HepG2 (cell line): ENCODE measurements at regions not wholly inside any gene's neighbourhood (a gene's known extent, or its start where the extent isn't known, plus 50 kb on each side); places are given as distances from the start of the nearest gene placed in this dataset.

ENCODE experiments used
- ATAC-seq: fragments of 200-7000 bp; cut with Tn5 transposase; 3 replicates; pipeline ENCODE4 v1.9.1; 2020; ENCODE audit warnings: mild to moderate bottlenecking, moderate library complexity
- BruUV-seq: library from RNA; stranded (reverse); fragments of 400-500 nt; replicated peaks from 2 replicates; lab custom pipeline; 2021; lab: Mats Ljungman, UMichigan
- CTCF ChIA-PET: fragments of 300-600 bp; formaldehyde crosslinking; extraction: SDS; loops from one replicate; lab custom pipeline; 2021; ENCODE audit warnings: low total read pairs, inconsistent platforms, low intra/inter-chr PET ratio; lab: Yijun Ruan, JAX
- POLR2A ChIA-PET: fragments of 350-600 bp; sonication (Branson Sonifier 250); formaldehyde crosslinking; loops from one replicate; lab custom pipeline; 2020; ENCODE audit warnings: antibody characterized with exemption, inconsistent platforms; lab: Yijun Ruan, JAX
- DNase-seq: peaks from one replicate; pipeline ENCODE4 v3.0.0-alpha.2; 2015; ENCODE audit warnings: low spot score
- FAIRE-seq: peaks from 3 replicates; lab custom pipeline; 2011; peaks lifted over from hg19 to GRCh38; lab: Jason Lieb, UNC
- H2AFZ ChIP-seq: one replicate; pipeline ENCODE4 v1.6.1; 2011; ENCODE audit warnings: low read length, inconsistent platforms
- H3K27ac ChIP-seq: fragments of 300-600 bp; 3 replicates; pipeline ENCODE4 v1.8.0; 2011; ENCODE audit warnings: mixed run types, mild to moderate bottlenecking, mixed read lengths, low read length, inconsistent platforms; ENCODE audit not compliant: insufficient read depth; ENCODE audit errors: extremely low read length
- H3K27me3 ChIP-seq, 2 experiments: fragments of 200-600 bp in 1 of 2; 2 replicates in 1 of 2; 3 replicates in 1 of 2; pipeline versions ENCODE4 v1.6.0 to v1.8.0; 2011; ENCODE audit warnings: low read length in 2 of 2, mild to moderate bottlenecking in 2 of 2, moderate library complexity in 2 of 2, inconsistent platforms in 1 of 2; ENCODE audit not compliant: insufficient read depth in 2 of 2, control insufficient read depth in 1 of 2
- H3K36me3 ChIP-seq, 2 experiments: fragments of 200-600 bp in 1 of 2; replicated peaks in 1 of 2; 2 replicates in 1 of 2; 3 replicates in 1 of 2; pipeline versions ENCODE4 v1.5.1 to v1.8.0; 2011; ENCODE audit warnings: low read length in 2 of 2, inconsistent platforms in 1 of 2; ENCODE audit not compliant: insufficient read depth in 2 of 2, control insufficient read depth in 1 of 2
- H3K4me1 ChIP-seq: 2 replicates; pipeline ENCODE4 v1.5.1; 2012; ENCODE audit warnings: low read length, inconsistent platforms; ENCODE audit not compliant: insufficient read depth
- H3K4me2 ChIP-seq: 2 replicates; pipeline ENCODE4 v1.6.0; 2011; ENCODE audit warnings: low read depth, low read length, inconsistent platforms
- H3K4me3 ChIP-seq, 3 experiments: fragments of 200-600 bp in 1 of 3; sonication (generic), shearing (Covaris generic) in 1 of 3; replicated peaks in 1 of 3; 2 replicates each; pipeline ENCODE4 v1.5.1; 2011 to 2016; ENCODE audit warnings: low read length in 3 of 3, inconsistent platforms in 2 of 3, low read depth in 2 of 3, mild to moderate bottlenecking in 2 of 3, control low read depth in 1 of 3, mixed read lengths in 1 of 3; ENCODE audit not compliant: insufficient read depth in 1 of 3
- H3K79me2 ChIP-seq: one replicate; pipeline ENCODE4 v1.6.1; 2011; ENCODE audit warnings: low read length, inconsistent platforms; ENCODE audit not compliant: insufficient read depth
- H3K9ac ChIP-seq: 2 replicates; pipeline ENCODE4 v1.6.0; 2011; ENCODE audit warnings: mild to moderate bottlenecking, low read depth, low read length, inconsistent platforms; ENCODE audit not compliant: insufficient read depth
- H3K9me3 ChIP-seq: 2 replicates; pipeline ENCODE4 v1.5.1; 2012; ENCODE audit warnings: mild to moderate bottlenecking, low read length
- H4K20me1 ChIP-seq: 2 replicates; pipeline ENCODE4 v1.6.0; 2011; ENCODE audit warnings: inconsistent platforms, mild to moderate bottlenecking, low read length, moderate library complexity; ENCODE audit not compliant: insufficient read depth
- FOSL2 ChIP-seq: sonication (generic); formaldehyde crosslinking; IDR thresholded peaks from 2 replicates; pipeline ENCODE4 v1.4.0; 2020; ENCODE audit warnings: missing genetic modification reagents
- RBM39 ChIP-seq: fragments of 200-400 bp; formaldehyde crosslinking; IDR thresholded peaks from one replicate; pipeline ENCODE4 v1.6.1; 2018; ENCODE audit warnings: antibody characterized with exemption, mild to moderate bottlenecking, low read depth, low read length; ENCODE audit not compliant: poor library complexity, severe bottlenecking
- SCMH1 ChIP-seq: sonication (generic); formaldehyde crosslinking; IDR thresholded peaks from 2 replicates; pipeline ENCODE4 v1.9.0; 2021; ENCODE audit warnings: missing genetic modification reagents, mild to moderate bottlenecking, borderline replicate concordance
- SMARCE1 ChIP-seq: fragments of 450-650 bp; IDR thresholded peaks from 2 replicates; pipeline ENCODE4 v1.6.1; 2017; ENCODE audit warnings: borderline replicate concordance
- TRIM24 ChIP-seq: sonication (generic); formaldehyde crosslinking; IDR thresholded peaks from 2 replicates; pipeline ENCODE4 v1.8.0; 2022; ENCODE audit warnings: mild to moderate bottlenecking, missing genetic modification reagents
- ZKSCAN1 ChIP-seq: fragments of 150-350 bp; IDR thresholded peaks from 2 replicates; pipeline ENCODE4 v1.6.1; 2014; ENCODE audit warnings: low read length
- ZNF230 ChIP-seq: sonication (generic); formaldehyde crosslinking; IDR thresholded peaks from 2 replicates; pipeline ENCODE4 v1.4.0; 2020; ENCODE audit warnings: mild to moderate bottlenecking, missing genetic modification reagents
- ZNF331 ChIP-seq: sonication (generic); formaldehyde crosslinking; IDR thresholded peaks from 2 replicates; pipeline ENCODE4 v1.4.0; 2020; ENCODE audit warnings: missing genetic modification reagents
- ZNF552 ChIP-seq: sonication (generic); formaldehyde crosslinking; IDR thresholded peaks from 2 replicates; pipeline ENCODE4 v1.9.0; 2022; ENCODE audit warnings: missing genetic modification reagents, mild to moderate bottlenecking, borderline replicate concordance
- ZNF746 ChIP-seq: sonication (generic); formaldehyde crosslinking; IDR thresholded peaks from 2 replicates; pipeline ENCODE4 v1.8.0; 2022; ENCODE audit warnings: mild to moderate bottlenecking, missing genetic modification reagents
- WGBS: methylation state at CpG from one replicate; pipeline ENCODE4 v1.1.6; 2017; ENCODE audit warnings: low lambda C conversion rate; 5-methylcytosine and 5-hydroxymethylcytosine counted together
- in situ Hi-C: cut with HindIII; loops from 2 replicates; pipeline ENCODE4 v1.10.0; 2017; ENCODE audit warnings: low pct_unique_long_range_greater_than_20kb; ENCODE audit not compliant: extremely low pct_ligation_motif_present
- intact Hi-C: fragments of 100-400 bp; cut with micrococcal nuclease; formaldehyde crosslinking; loops from one replicate; pipeline ENCODE4 v1.10.0; 2022; ENCODE audit not compliant: unreplicated experiment
- TF ChIP-seq, protein P1 (sequence below): sonication (generic); formaldehyde crosslinking; IDR thresholded peaks from 2 replicates; pipeline ENCODE4 v1.5.0; 2020; ENCODE audit warnings: mild to moderate bottlenecking, low read depth, missing genetic modification reagents, borderline replicate concordance
- TF ChIP-seq, protein P2 (sequence below): sonication (generic); formaldehyde crosslinking; conservative IDR thresholded peaks from 2 replicates; pipeline ENCODE4 v1.4.0; 2020; ENCODE audit warnings: missing genetic modification reagents

DNA sequence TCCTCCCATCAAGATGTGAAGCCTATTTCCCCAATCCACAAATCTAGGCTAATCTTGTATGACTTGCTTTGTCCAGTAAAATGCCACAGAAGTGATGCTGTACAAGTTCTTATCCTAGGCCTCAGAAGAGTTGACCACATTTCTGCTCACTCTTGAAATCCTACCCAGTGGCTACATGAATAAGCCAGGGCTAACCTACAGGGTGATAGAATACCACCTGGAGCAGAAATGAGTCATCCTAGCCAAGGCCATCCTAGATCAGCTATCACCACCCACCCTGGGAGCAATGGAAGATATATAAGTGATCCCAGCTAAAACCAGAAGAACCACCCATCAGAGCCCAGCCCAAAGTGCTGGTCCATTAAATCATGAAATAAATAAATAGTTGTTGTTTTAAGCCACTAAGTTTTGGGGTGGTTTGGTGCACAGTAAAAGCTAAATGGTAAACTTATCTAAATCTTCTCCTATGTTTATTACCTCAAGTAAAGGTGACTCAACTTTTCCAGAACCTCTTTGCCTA lies 105.1 kb downstream of the RPS29 start:
- in situ Hi-C loops: no loop called here
- H3K27ac ChIP-seq: no peak overlapping the region
- H3K27me3 ChIP-seq: no peaks in the 10 kb centered on the region
- peaks cover 11% of the 10 kb centered on the region; the same call in 1 of the 2 replicates for H3K9me3 ChIP-seq
- DNase-seq (no peak), ATAC-seq (no peak), FAIRE-seq (no peak)
- no peaks in the 10 kb centered on the region for H3K79me2 ChIP-seq
- peak; percentile 92 for TF ChIP-seq ZNF331 (CRISPR knock-in tag)
- 0 out of 2 replicates have a peak, but pooled peaks have one; percentile 14 for TF ChIP-seq FOSL2 (CRISPR knock-in tag)
- TF ChIP-seq SMARCE1: no peak
- H2AFZ ChIP-seq: no peak overlapping the region
- H3K4me3 ChIP-seq: no peak overlapping the region
- no TSS peak for BruUV-seq
- intact Hi-C loops: no loop called here
- no peak overlapping the region for H3K4me2 ChIP-seq
- ChIA-PET POLR2A (no interaction called here), CTCF (no interaction called here)
- peaks cover 26% of the 10 kb centered on the region for H3K4me1 ChIP-seq
- no peaks in the 10 kb centered on the region for H4K20me1 ChIP-seq
- no peaks in the 10 kb centered on the region for H3K36me3 ChIP-seq
- H3K9ac ChIP-seq: no peak overlapping the region

DNA sequence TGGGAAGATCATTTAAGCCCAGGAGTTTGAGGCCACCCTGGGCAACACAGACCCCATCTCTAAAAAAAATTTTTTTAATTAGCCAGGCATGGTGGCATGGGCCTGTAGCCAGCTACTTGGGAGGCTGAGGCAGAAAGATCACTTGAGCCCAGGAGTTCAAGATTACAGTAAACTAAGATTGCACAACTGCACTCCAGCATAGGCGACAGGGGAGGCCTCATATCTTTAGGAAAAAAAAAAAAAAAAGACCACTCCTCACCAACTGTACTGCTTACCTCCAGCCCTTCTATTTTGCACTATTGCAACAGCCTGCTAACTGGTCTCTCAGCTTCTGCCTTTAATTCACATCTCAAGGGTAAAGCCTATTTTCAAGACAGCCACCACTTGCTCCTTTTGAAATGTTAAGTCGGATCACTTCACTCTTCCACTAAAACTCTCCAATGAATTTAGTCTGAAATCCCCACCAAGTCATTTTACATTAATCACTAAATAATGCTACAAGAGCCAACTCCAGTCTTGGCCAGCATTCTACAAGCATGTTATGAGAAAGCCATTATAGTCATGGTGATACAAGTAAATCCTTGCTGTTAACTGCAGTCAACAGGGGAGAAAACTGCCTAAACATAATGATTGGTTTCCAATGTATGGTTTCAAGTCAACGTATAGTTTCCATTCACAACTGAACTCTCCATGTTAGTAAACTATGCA lies 106.0 kb downstream of the RPS29 start:
- FAIRE-seq (no peak), ATAC-seq (no peak), DNase-seq (no peak)
- no peak overlapping the region for H2AFZ ChIP-seq
- no peak overlapping the region for H3K4me3 ChIP-seq
- peaks cover 11% of the 10 kb centered on the region; the same call in 1 of the 2 replicates for H3K9me3 ChIP-seq
- in situ Hi-C loops (no loop called here), intact Hi-C loops (no loop called here)
- ChIA-PET POLR2A (no interaction called here), CTCF (no interaction called here)
- H4K20me1 ChIP-seq: no peaks in the 10 kb centered on the region
- no peaks in the 10 kb centered on the region for H3K36me3 ChIP-seq
- no peak overlapping the region for H3K27ac ChIP-seq
- peaks cover 26% of the 10 kb centered on the region for H3K4me1 ChIP-seq
- no peaks in the 10 kb centered on the region for H3K27me3 ChIP-seq
- TF ChIP-seq ZNF552: no peak
- TF ChIP-seq, protein P1, sequence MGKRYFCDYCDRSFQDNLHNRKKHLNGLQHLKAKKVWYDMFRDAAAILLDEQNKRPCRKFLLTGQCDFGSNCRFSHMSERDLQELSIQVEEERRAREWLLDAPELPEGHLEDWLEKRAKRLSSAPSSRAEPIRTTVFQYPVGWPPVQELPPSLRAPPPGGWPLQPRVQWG: no peak
- no peak for TF ChIP-seq TRIM24 (CRISPR knock-in tag)
- TF ChIP-seq ZKSCAN1: no peak
- TF ChIP-seq ZNF230 (CRISPR knock-in tag): no peak
- TF ChIP-seq SCMH1 (CRISPR knock-in tag): no peak
- TF ChIP-seq ZNF746 (CRISPR knock-in tag): no peak
- TF ChIP-seq, protein P2, sequence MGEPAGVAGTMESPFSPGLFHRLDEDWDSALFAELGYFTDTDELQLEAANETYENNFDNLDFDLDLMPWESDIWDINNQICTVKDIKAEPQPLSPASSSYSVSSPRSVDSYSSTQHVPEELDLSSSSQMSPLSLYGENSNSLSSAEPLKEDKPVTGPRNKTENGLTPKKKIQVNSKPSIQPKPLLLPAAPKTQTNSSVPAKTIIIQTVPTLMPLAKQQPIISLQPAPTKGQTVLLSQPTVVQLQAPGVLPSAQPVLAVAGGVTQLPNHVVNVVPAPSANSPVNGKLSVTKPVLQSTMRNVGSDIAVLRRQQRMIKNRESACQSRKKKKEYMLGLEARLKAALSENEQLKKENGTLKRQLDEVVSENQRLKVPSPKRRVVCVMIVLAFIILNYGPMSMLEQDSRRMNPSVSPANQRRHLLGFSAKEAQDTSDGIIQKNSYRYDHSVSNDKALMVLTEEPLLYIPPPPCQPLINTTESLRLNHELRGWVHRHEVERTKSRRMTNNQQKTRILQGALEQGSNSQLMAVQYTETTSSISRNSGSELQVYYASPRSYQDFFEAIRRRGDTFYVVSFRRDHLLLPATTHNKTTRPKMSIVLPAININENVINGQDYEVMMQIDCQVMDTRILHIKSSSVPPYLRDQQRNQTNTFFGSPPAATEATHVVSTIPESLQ (CRISPR knock-in tag): no peak
- no peak for TF ChIP-seq RBM39
- 41% methylated on average over 3 of the region's 3 CpGs for WGBS
- no peak overlapping the region for H3K9ac ChIP-seq
- BruUV-seq: no TSS peak
- H3K4me2 ChIP-seq: no peak overlapping the region
- no peaks in the 10 kb centered on the region for H3K79me2 ChIP-seq
